Keratinocyte (primary cell): ENCODE measurements at regions not wholly inside any gene's neighbourhood (a gene's known extent, or its start where the extent isn't known, plus 50 kb on each side); places are given as distances from the start of the nearest gene placed in this dataset.

ENCODE experiments used
- DNase-seq: peaks from one replicate; pipeline ENCODE4 v3.0.0-alpha.2; 2011; ENCODE audit warnings: low read depth, missing footprints, low spot score
- FAIRE-seq: peaks from 2 replicates; lab custom pipeline; 2011; peaks lifted over from hg19 to GRCh38; lab: Jason Lieb, UNC
- H2AFZ ChIP-seq: 2 replicates; pipeline ENCODE4 v1.6.0; 2012; ENCODE audit warnings: low read length, control low read depth, inconsistent platforms; ENCODE audit not compliant: control insufficient read depth
- H3K27ac ChIP-seq: 2 replicates; pipeline ENCODE4 v1.5.1; 2011; ENCODE audit warnings: low read length; ENCODE audit not compliant: control insufficient read depth, insufficient read depth
- H3K27me3 ChIP-seq: 3 replicates; pipeline ENCODE4 v1.6.0; 2011; ENCODE audit warnings: low read length; ENCODE audit not compliant: control insufficient read depth, insufficient read depth; ENCODE audit errors: extremely low read depth
- H3K36me3 ChIP-seq, 2 experiments: 2 replicates in 1 of 2; 3 replicates in 1 of 2; pipeline ENCODE4 v1.5.1; 2011; ENCODE audit warnings: low read length in 2 of 2, mild to moderate bottlenecking in 1 of 2; ENCODE audit not compliant: control insufficient read depth in 2 of 2, insufficient read depth in 2 of 2; ENCODE audit errors: extremely low read depth in 1 of 2
- H3K4me1 ChIP-seq: 3 replicates; pipeline ENCODE4 v1.5.1; 2011; ENCODE audit warnings: low read length; ENCODE audit not compliant: control insufficient read depth, insufficient read depth; ENCODE audit errors: extremely low read depth
- H3K4me2 ChIP-seq: 3 replicates; pipeline ENCODE4 v1.6.0; 2011; ENCODE audit warnings: low read depth, low read length; ENCODE audit not compliant: control insufficient read depth, insufficient read depth; ENCODE audit errors: extremely low read depth
- H3K4me3 ChIP-seq, 3 experiments: fragments of 200-600 bp in 1 of 3; sonication (generic) in 1 of 3; 2 replicates in 2 of 3; 3 replicates in 1 of 3; pipeline ENCODE4 v1.5.1; 2011 to 2016; ENCODE audit warnings: low read length in 3 of 3, mild to moderate bottlenecking in 3 of 3, control low read depth in 2 of 3, inconsistent platforms in 1 of 3, low read depth in 1 of 3, mixed read lengths in 1 of 3, mixed run types in 1 of 3, moderate library complexity in 1 of 3; ENCODE audit not compliant: control insufficient read depth in 2 of 3, insufficient read depth in 2 of 3; ENCODE audit errors: extremely low read depth in 1 of 3
- H3K79me2 ChIP-seq: 2 replicates; pipeline ENCODE4 v1.6.0; 2012; ENCODE audit warnings: low read length; ENCODE audit not compliant: control insufficient read depth, insufficient read depth
- H3K9ac ChIP-seq: 3 replicates; pipeline ENCODE4 v1.6.0; 2011; ENCODE audit warnings: low read length; ENCODE audit not compliant: control insufficient read depth, insufficient read depth; ENCODE audit errors: extremely low read depth
- H3K9me1 ChIP-seq: 3 replicates; pipeline ENCODE4 v1.6.0; 2011; ENCODE audit warnings: low read length; ENCODE audit not compliant: control insufficient read depth, insufficient read depth; ENCODE audit errors: extremely low read depth
- H3K9me3 ChIP-seq: 2 replicates; pipeline ENCODE4 v1.5.1; 2012; ENCODE audit warnings: low read depth, low read length; ENCODE audit not compliant: control insufficient read depth
- H4K20me1 ChIP-seq: 3 replicates; pipeline ENCODE4 v1.6.0; 2011; ENCODE audit warnings: low read length; ENCODE audit not compliant: control insufficient read depth, insufficient read depth; ENCODE audit errors: extremely low read depth
- EZH2 ChIP-seq: IDR thresholded peaks from one replicate; pipeline ENCODE4 v1.6.1; 2012; ENCODE audit warnings: inconsistent platforms, mild to moderate bottlenecking, low read length, moderate library complexity
- dilution Hi-C: fragments of 300-500 bp; cut with MboI; formaldehyde crosslinking; loops from one replicate; pipeline ENCODE4 v1.7.0; 2020; ENCODE audit warnings: low sequenced_read_pairs; ENCODE audit not compliant: extremely low pct_ligation_motif_present
- TF ChIP-seq, protein P1 (sequence below), 3 experiments: IDR thresholded peaks in 1 of 3; conservative IDR thresholded peaks in 1 of 3; optimal IDR thresholded peaks in 1 of 3; 2 replicates in 2 of 3; 3 replicates in 1 of 3; pipeline versions ENCODE3 to v1.5.1; 2011; ENCODE audit warnings: low read length in 3 of 3, mild to moderate bottlenecking in 3 of 3, moderate library complexity in 2 of 3, control low read depth in 1 of 3, inconsistent platforms in 1 of 3; ENCODE audit not compliant: insufficient read depth in 2 of 3; ENCODE audit errors: extremely low read depth in 1 of 3

DNA sequence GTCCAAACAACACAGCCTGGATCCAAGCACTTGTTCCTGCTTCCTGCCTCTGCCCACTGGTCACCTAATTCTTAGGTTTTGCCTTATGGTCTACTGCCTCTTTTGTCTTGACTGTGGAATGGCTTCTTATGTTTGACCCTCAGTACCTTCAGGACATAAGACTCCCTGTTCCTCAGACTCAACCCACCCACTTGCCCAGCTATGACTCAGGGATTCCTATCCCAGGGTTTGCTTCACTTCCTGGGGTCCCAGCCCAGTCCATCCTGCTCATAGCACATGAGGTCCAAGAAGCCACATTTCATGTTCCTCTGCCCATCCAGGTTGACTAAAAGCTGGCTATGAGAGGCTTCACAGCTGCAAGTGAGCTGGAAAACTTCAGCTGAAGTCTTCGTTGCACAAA is 320.9 kb upstream of the CDH5 start:
- Histone ChIP-seq H3K4me3 (no peak overlapping the region), H3K79me2 (no peaks in the 10 kb centered on the region), H3K27me3 (no peaks in the 10 kb centered on the region), H3K36me3 (no peaks in the 10 kb centered on the region), H3K9ac (no peak overlapping the region), H3K9me1 (no peaks in the 10 kb centered on the region), H2AFZ (no peak overlapping the region), H3K27ac (no peak overlapping the region), H3K9me3 (no peaks in the 10 kb centered on the region), H4K20me1 (no peaks in the 10 kb centered on the region), H3K4me2 (no peak overlapping the region), H3K4me1 (no peaks in the 10 kb centered on the region)
- no peak for DNase-seq
- dilution Hi-C loops, result no loop called here
- no peak for FAIRE-seq
- no peak for TF ChIP-seq EZH2
- TF ChIP-seq, protein P1, sequence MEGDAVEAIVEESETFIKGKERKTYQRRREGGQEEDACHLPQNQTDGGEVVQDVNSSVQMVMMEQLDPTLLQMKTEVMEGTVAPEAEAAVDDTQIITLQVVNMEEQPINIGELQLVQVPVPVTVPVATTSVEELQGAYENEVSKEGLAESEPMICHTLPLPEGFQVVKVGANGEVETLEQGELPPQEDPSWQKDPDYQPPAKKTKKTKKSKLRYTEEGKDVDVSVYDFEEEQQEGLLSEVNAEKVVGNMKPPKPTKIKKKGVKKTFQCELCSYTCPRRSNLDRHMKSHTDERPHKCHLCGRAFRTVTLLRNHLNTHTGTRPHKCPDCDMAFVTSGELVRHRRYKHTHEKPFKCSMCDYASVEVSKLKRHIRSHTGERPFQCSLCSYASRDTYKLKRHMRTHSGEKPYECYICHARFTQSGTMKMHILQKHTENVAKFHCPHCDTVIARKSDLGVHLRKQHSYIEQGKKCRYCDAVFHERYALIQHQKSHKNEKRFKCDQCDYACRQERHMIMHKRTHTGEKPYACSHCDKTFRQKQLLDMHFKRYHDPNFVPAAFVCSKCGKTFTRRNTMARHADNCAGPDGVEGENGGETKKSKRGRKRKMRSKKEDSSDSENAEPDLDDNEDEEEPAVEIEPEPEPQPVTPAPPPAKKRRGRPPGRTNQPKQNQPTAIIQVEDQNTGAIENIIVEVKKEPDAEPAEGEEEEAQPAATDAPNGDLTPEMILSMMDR (optimal IDR thresholded peaks at IDR 0.05 in 1 of 3, IDR thresholded peaks at IDR 0.05 in 1 of 3, conservative IDR thresholded peaks at IDR 0.05 in 1 of 3; ENCODE audit: extremely low read depth in 1 of 3, insufficient read depth in 2 of 3, low read length in 3 of 3), result no peak

DNA sequence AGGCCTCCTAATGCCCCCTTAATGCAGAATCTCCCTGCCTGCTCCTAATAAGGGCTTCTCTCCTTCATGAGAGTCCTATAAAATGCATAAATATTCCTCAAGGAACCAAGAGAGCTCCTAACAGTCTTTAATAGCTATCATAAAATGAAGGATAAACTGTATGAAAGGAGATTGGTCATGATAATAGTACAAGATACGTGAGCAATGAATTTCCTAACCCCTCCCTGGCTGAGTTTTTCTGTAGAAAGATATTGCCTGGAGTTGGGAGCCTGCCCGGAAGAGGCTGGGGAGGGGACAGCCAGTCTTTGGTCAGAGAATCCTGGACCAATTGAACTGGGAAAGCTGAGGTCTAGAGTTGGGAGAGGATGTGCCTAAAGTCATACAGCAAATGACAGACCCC is 321.9 kb upstream of the CDH5 start:
- no peak overlapping the region for H3K9ac ChIP-seq
- no peak overlapping the region for H3K27ac ChIP-seq
- no peak overlapping the region for H3K4me2 ChIP-seq
- no peaks in the 10 kb centered on the region for H3K9me3 ChIP-seq
- dilution Hi-C loops, result no loop called here
- no peak overlapping the region for H3K4me3 ChIP-seq
- DNase-seq (no peak), FAIRE-seq (no peak)
- no peak overlapping the region for H2AFZ ChIP-seq
- H3K36me3 ChIP-seq, result no peaks in the 10 kb centered on the region
- no peaks in the 10 kb centered on the region for H3K4me1 ChIP-seq
- H4K20me1 ChIP-seq, result no peaks in the 10 kb centered on the region
- no peaks in the 10 kb centered on the region for H3K79me2 ChIP-seq
- no peaks in the 10 kb centered on the region for H3K9me1 ChIP-seq
- H3K27me3 ChIP-seq, result no peaks in the 10 kb centered on the region
- no peak for TF ChIP-seq EZH2
- TF ChIP-seq, protein P1 (optimal IDR thresholded peaks at IDR 0.05 in 1 of 3, IDR thresholded peaks at IDR 0.05 in 1 of 3, conservative IDR thresholded peaks at IDR 0.05 in 1 of 3; ENCODE audit: extremely low read depth in 1 of 3, insufficient read depth in 2 of 3, low read length in 3 of 3), result no peak
